ENCODE measurements at regions not wholly inside any gene's neighbourhood (a gene's known extent, or its start where the extent isn't known, plus 50 kb on each side); places are given as distances from the start of the nearest gene placed in this dataset.

GRCh38 chr2:235303499-235304291 lies 190.1 kb upstream of the AGAP1 start:
- TF ChIP-seq ZNF132 (tag by site-specific recombination; IDR thresholded peaks at IDR 0.05; ENCODE audit: borderline replicate concordance) (no peak), ZNF600 (tag by site-specific recombination; IDR thresholded peaks at IDR 0.05) (no peak), ZNF521 (tag by site-specific recombination; IDR thresholded peaks at IDR 0.05) (no peak), ZSCAN4 (tag by site-specific recombination; IDR thresholded peaks at IDR 0.05) (no peak), ZBTB1 (tag by site-specific recombination; IDR thresholded peaks at IDR 0.05) (no peak), ZNF670 (tag by site-specific recombination; IDR thresholded peaks at IDR 0.05; ENCODE audit: low read depth) (no peak)
- TF ChIP-seq, protein P1, sequence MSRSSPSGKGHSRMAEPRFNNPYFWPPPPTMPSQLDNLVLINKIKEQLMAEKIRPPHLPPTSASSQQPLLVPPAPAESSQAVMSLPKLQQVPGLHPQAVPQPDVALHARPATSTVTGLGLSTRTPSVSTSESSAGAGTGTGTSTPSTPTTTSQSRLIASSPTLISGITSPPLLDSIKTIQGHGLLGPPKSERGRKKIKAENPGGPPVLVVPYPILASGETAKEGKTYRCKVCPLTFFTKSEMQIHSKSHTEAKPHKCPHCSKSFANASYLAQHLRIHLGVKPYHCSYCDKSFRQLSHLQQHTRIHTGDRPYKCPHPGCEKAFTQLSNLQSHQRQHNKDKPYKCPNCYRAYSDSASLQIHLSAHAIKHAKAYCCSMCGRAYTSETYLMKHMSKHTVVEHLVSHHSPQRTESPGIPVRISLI (tag by site-specific recombination; IDR thresholded peaks at IDR 0.05): no peak
- TF ChIP-seq, protein P2, sequence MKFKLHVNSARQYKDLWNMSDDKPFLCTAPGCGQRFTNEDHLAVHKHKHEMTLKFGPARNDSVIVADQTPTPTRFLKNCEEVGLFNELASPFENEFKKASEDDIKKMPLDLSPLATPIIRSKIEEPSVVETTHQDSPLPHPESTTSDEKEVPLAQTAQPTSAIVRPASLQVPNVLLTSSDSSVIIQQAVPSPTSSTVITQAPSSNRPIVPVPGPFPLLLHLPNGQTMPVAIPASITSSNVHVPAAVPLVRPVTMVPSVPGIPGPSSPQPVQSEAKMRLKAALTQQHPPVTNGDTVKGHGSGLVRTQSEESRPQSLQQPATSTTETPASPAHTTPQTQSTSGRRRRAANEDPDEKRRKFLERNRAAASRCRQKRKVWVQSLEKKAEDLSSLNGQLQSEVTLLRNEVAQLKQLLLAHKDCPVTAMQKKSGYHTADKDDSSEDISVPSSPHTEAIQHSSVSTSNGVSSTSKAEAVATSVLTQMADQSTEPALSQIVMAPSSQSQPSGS (tag by site-specific recombination; IDR thresholded peaks at IDR 0.05; ENCODE audit: low read depth): no peak
- H3K36me3 ChIP-seq (ENCODE audit: control insufficient read depth in 2 of 2, insufficient read depth in 1 of 2, low read length in 2 of 2): no peaks in the 10 kb centered on the region
- no peaks in the 10 kb centered on the region for H3K4me1 ChIP-seq (ENCODE audit: control insufficient read depth, insufficient read depth, low read length)
- H3K27ac ChIP-seq (ENCODE audit: extremely low read depth, low read depth, low read length): no peak overlapping the region
- CTCF ChIA-PET: no interaction called here
- POLR2A ChIA-PET: no interaction called here
- no peaks in the 10 kb centered on the region for H3K9me3 ChIP-seq (ENCODE audit: control insufficient read depth, insufficient read depth, low read depth, low read length)
- no peak overlapping the region for H3K4me3 ChIP-seq (ENCODE audit: low read depth, low read length)

- H3K4me1 ChIP-seq (ENCODE audit: control insufficient read depth, insufficient read depth, low read length): no peaks in the 10 kb centered on the region
- no peaks in the 10 kb centered on the region for H3K9me3 ChIP-seq (ENCODE audit: control insufficient read depth, insufficient read depth, low read depth, low read length)
- ChIA-PET POLR2A (no interaction called here), CTCF (interaction anchor here (0.5 to 0.6 kb wide), 2 partner anchors 163 to 189 kb away, joined by 3 to 4 read pairs; no protein-coding TSS in a partner anchor)
- no peaks in the 10 kb centered on the region for H3K36me3 ChIP-seq (ENCODE audit: control insufficient read depth in 2 of 2, insufficient read depth in 1 of 2, low read length in 2 of 2)
- H3K27ac ChIP-seq (ENCODE audit: extremely low read depth, low read depth, low read length): no peak overlapping the region
- no peak overlapping the region for H3K4me3 ChIP-seq (ENCODE audit: low read depth, low read length)
- TF ChIP-seq, protein P3, sequence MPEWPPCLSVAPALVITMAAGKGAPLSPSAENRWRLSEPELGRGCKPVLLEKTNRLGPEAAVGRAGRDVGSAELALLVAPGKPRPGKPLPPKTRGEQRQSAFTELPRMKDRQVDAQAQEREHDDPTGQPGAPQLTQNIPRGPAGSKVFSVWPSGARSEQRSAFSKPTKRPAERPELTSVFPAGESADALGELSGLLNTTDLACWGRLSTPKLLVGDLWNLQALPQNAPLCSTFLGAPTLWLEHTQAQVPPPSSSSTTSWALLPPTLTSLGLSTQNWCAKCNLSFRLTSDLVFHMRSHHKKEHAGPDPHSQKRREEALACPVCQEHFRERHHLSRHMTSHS (tag by site-specific recombination; IDR thresholded peaks at IDR 0.05): no peak
- TF ChIP-seq ZNF114 (tag by site-specific recombination; IDR thresholded peaks at IDR 0.05) (no peak), GLI2 (tag by site-specific recombination; IDR thresholded peaks at IDR 0.05; ENCODE audit: borderline replicate concordance, low read depth) (no peak), ZNF792 (tag by site-specific recombination; IDR thresholded peaks at IDR 0.05) (no peak), ZNF558 (tag by site-specific recombination; IDR thresholded peaks at IDR 0.05) (no peak), ZBTB17 (tag by site-specific recombination; IDR thresholded peaks at IDR 0.05) (no peak), OSR2 (tag by site-specific recombination; IDR thresholded peaks at IDR 0.05) (no peak), ZNF132 (tag by site-specific recombination; IDR thresholded peaks at IDR 0.05; ENCODE audit: borderline replicate concordance) (no peak), ZNF48 (tag by site-specific recombination; IDR thresholded peaks at IDR 0.05) (no peak), ZNF211 (tag by site-specific recombination; IDR thresholded peaks at IDR 0.05; ENCODE audit: low read depth) (no peak), ZNF544 (tag by site-specific recombination; IDR thresholded peaks at IDR 0.05) (no peak), KLF1 (tag by site-specific recombination; IDR thresholded peaks at IDR 0.05) (no peak), ZNF747 (tag by site-specific recombination; IDR thresholded peaks at IDR 0.05) (no peak), SCRT1 (tag by site-specific recombination; IDR thresholded peaks at IDR 0.05; ENCODE audit: borderline replicate concordance) (no peak), PRDM2 (tag by site-specific recombination; IDR thresholded peaks at IDR 0.05; ENCODE audit: borderline replicate concordance) (no peak), ZFP3 (tag by site-specific recombination; IDR thresholded peaks at IDR 0.05; ENCODE audit: low read depth) (no peak)
Observed at GRCh38 chr2:235305678-235306077, 188.2 kb upstream of the AGAP1 start.

Measured in HEK293 (cell line).